PFSK-1 (cell line): ENCODE measurements at regions not wholly inside any gene's neighbourhood (a gene's known extent, or its start where the extent isn't known, plus 50 kb on each side); places are given as distances from the start of the nearest gene placed in this dataset.

Experiments used
- POLR2AphosphoS5 ChIP-seq: IDR thresholded peaks from 2 replicates; pipeline ENCODE4 v1.6.1; 2012; ENCODE audit warnings: low read depth, mild to moderate bottlenecking, control low read depth, low read length, moderate library complexity
- REST ChIP-seq, 2 experiments: IDR thresholded peaks; 2 replicates each; pipeline versions ENCODE4 v1.6.1 to v1.8.0; 2011 to 2012; ENCODE audit warnings: low read depth in 2 of 2, low read length in 2 of 2, control low read depth in 1 of 2, inconsistent platforms in 1 of 2, mild to moderate bottlenecking in 1 of 2, moderate library complexity in 1 of 2; ENCODE audit not compliant: insufficient read depth in 1 of 2
- SIN3A ChIP-seq: IDR thresholded peaks from 2 replicates; pipeline ENCODE4 v1.6.1; 2012; ENCODE audit warnings: mild to moderate bottlenecking, low read length, moderate library complexity, borderline replicate concordance; ENCODE audit not compliant: insufficient read depth
- TAF1 ChIP-seq: IDR thresholded peaks from 2 replicates; pipeline ENCODE4 v1.6.1; 2012; ENCODE audit warnings: low read length, control low read depth, borderline replicate concordance; ENCODE audit not compliant: insufficient read depth

DNA sequence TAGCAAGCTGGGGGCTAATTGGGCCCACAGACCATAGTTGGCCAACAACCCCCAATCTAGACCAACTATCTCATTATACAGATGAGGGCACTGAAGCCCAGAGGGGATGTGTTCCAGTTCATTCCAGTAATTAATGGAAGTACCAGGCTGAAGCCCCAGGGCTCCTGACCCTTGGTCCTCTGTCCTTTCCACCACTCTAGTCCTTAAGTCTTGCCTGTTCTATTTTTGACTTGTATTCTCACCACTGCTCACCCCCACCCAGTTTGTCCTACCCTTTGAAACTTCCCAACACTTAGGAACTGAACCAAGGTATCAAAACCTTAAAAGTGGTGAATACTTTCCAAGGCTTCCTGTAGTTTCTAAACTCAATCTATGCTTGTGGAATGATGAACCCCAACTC, 407.4 kb downstream of the ENC1 start:
- no peak for TF ChIP-seq SIN3A
- TF ChIP-seq POLR2AphosphoS5, result no peak
- TF ChIP-seq TAF1, result no peak
- no peak for TF ChIP-seq REST (IDR thresholded peaks at IDR 0.05; ENCODE audit: insufficient read depth in 1 of 2, low read depth in 2 of 2, low read length in 2 of 2)
